ENCODE measurements at regions not wholly inside any gene's neighbourhood (a gene's known extent, or its start where the extent isn't known, plus 50 kb on each side); places are given as distances from the start of the nearest gene placed in this dataset.

- TF ChIP-seq POLR2A (IDR thresholded peaks at IDR 0.05) (no peak), CTCF (IDR thresholded peaks at IDR 0.05 in 4 of 5, conservative IDR thresholded peaks at IDR 0.05 in 1 of 5) (no peak)
These were observed 63.3 kb upstream of the TMC1 start for GRCh38 chr9:72458153-72458552.

All from gastrocnemius medialis (tissue), 4 donors.